A549 (cell line): ENCODE measurements at regions not wholly inside any gene's neighbourhood (a gene's known extent, or its start where the extent isn't known, plus 50 kb on each side); places are given as distances from the start of the nearest gene placed in this dataset.

Experiments
- ATAC-seq, 2 experiments: fragments of 200-7000 bp in 1 of 2; fragments of >200 bp in 1 of 2; cut with Nextera tagmentation in 1 of 2; cut with Tn5 transposase in 1 of 2; 3 replicates each; pipeline versions ENCODE4 v1.8.0 to v1.9.1; 2018 to 2020; ENCODE audit warnings: mild to moderate bottlenecking in 1 of 2, moderate library complexity in 1 of 2
- CTCF ChIA-PET: fragments of 300-600 bp; sonication (Branson Sonifier 250); formaldehyde crosslinking; extraction: SDS; loops from one replicate; lab custom pipeline; 2021; ENCODE audit warnings: antibody characterized with exemption, inconsistent platforms; lab: Yijun Ruan, JAX
- POLR2A ChIA-PET: fragments of 350-600 bp; formaldehyde crosslinking; extraction: SDS; loops from one replicate; lab custom pipeline; 2021; ENCODE audit warnings: antibody characterized with exemption, inconsistent platforms; lab: Yijun Ruan, JAX
- DNase-seq, 2 experiments: peaks; one replicate each; pipeline versions ENCODE4 v3.0.0 to v3.0.0-alpha.2; 2011 to 2016; ENCODE audit warnings: low read depth in 1 of 2, low spot score in 1 of 2
- FAIRE-seq: peaks from 2 replicates; lab custom pipeline; 2011; peaks lifted over from hg19 to GRCh38; lab: Jason Lieb, UNC
- H3K27ac ChIP-seq, 2 experiments: fragments of >200 bp; sonication (Bioruptor Twin); formaldehyde crosslinking; 3 replicates each; pipeline ENCODE4 v1.5.1; 2016 to 2017
- H3K4me1 ChIP-seq: fragments of >200 bp; sonication (Bioruptor Twin); formaldehyde crosslinking; 3 replicates; pipeline ENCODE4 v1.6.1; 2016
- H3K4me2 ChIP-seq: fragments of >200 bp; sonication (Bioruptor Twin); formaldehyde crosslinking; 3 replicates; pipeline ENCODE4 v1.6.1; 2016
- H3K4me3 ChIP-seq: fragments of >200 bp; sonication (Bioruptor Twin); formaldehyde crosslinking; 3 replicates; pipeline ENCODE4 v1.5.1; 2016
- H3K9me3 ChIP-seq: fragments of >200 bp; sonication (Bioruptor Twin); formaldehyde crosslinking; 3 replicates; pipeline ENCODE4 v1.6.1; 2016
- CHD4 ChIP-seq: fragments of 200-600 bp; sonication (generic); IDR thresholded peaks from 2 replicates; pipeline ENCODE4 v1.6.1; 2016; ENCODE audit warnings: antibody characterized with exemption, mild to moderate bottlenecking, borderline replicate concordance
- EHF ChIP-seq: fragments of 250-450 bp; sonication (Bioruptor Pico); IDR thresholded peaks from 2 replicates; pipeline ENCODE4 v1.5.0; 2020; ENCODE audit warnings: mild to moderate bottlenecking
- ESRRA ChIP-seq: fragments of 150-350 bp; IDR thresholded peaks from 2 replicates; pipeline ENCODE4 v1.6.1; 2014; ENCODE audit warnings: mild to moderate bottlenecking, low read length, borderline replicate concordance
- FOSB ChIP-seq: fragments of 250-450 bp; sonication (Bioruptor Pico); IDR thresholded peaks from 2 replicates; pipeline ENCODE4 v1.5.0; 2020; ENCODE audit warnings: mild to moderate bottlenecking, moderate library complexity
- FOSL2 ChIP-seq, 2 experiments: fragments of 450-650 bp in 1 of 2; fragments of >200 bp in 1 of 2; sonication (Bioruptor Twin) in 1 of 2; formaldehyde crosslinking; IDR thresholded peaks; 2 replicates each; pipeline versions ENCODE4 v1.5.0 to v1.6.1; 2016 to 2020; ENCODE audit warnings: mild to moderate bottlenecking in 1 of 2, moderate library complexity in 1 of 2
- FOXS1 ChIP-seq: fragments of 250-450 bp; sonication (Bioruptor Pico); IDR thresholded peaks from 2 replicates; pipeline ENCODE4 v1.5.0; 2020; ENCODE audit warnings: mild to moderate bottlenecking, moderate library complexity
- HDAC2 ChIP-seq: fragments of 200-600 bp; sonication (generic); IDR thresholded peaks from 2 replicates; pipeline ENCODE4 v1.6.1; 2016
- HOXB13 ChIP-seq: fragments of 250-450 bp; sonication (Bioruptor Pico); IDR thresholded peaks from 2 replicates; pipeline ENCODE4 v1.5.0; 2020; ENCODE audit warnings: low read depth, mild to moderate bottlenecking, moderate library complexity
- JUNB ChIP-seq: fragments of >200 bp; sonication (Bioruptor Twin); formaldehyde crosslinking; IDR thresholded peaks from 2 replicates; pipeline ENCODE4 v1.6.1; 2016
- NFE2L2 ChIP-seq: fragments of 150-350 bp; conservative IDR thresholded peaks from 2 replicates; pipeline ENCODE4 v1.6.1; 2014; ENCODE audit warnings: low read length
- NR3C1 ChIP-seq: fragments of >200 bp; sonication (Bioruptor Twin); formaldehyde crosslinking; IDR thresholded peaks from 3 replicates; pipeline ENCODE4 v1.6.1; 2017
- PBX3 ChIP-seq: IDR thresholded peaks from 2 replicates; pipeline ENCODE4 v1.6.1; 2012
- PHF8 ChIP-seq: fragments of 200-600 bp; sonication (generic); IDR thresholded peaks from 2 replicates; pipeline ENCODE4 v1.6.1; 2016; ENCODE audit warnings: low read depth, mild to moderate bottlenecking, antibody characterized with exemption, moderate library complexity, borderline replicate concordance
- POLR2A ChIP-seq: IDR thresholded peaks from 2 replicates; pipeline ENCODE4 v1.6.1; 2012; ENCODE audit warnings: mild to moderate bottlenecking, low read length
- POLR2AphosphoS2 ChIP-seq: conservative IDR thresholded peaks from 2 replicates; pipeline ENCODE4 v1.6.1; 2012; ENCODE audit warnings: low read length, improper control_type of control experiment, inconsistent platforms
- RARB ChIP-seq: fragments of 250-450 bp; sonication (Bioruptor Pico); IDR thresholded peaks from 2 replicates; pipeline ENCODE4 v1.8.0; 2021; ENCODE audit warnings: mild to moderate bottlenecking, moderate library complexity
- RCOR1 ChIP-seq: fragments of 150-350 bp; IDR thresholded peaks from 2 replicates; pipeline ENCODE4 v1.6.1; 2014; ENCODE audit warnings: antibody characterized with exemption, low read length, low read depth
- TFCP2L1 ChIP-seq: fragments of 250-450 bp; sonication (Bioruptor Pico); IDR thresholded peaks from 2 replicates; pipeline ENCODE4 v1.5.0; 2021; ENCODE audit warnings: mild to moderate bottlenecking
- ZFP36 ChIP-seq: fragments of 450-650 bp; IDR thresholded peaks from 2 replicates; pipeline ENCODE4 v1.6.1; 2014; ENCODE audit warnings: borderline replicate concordance; ENCODE audit not compliant: partially characterized antibody
- WGBS: methylation state at CpG from one replicate; pipeline ENCODE4 v1.1.6; 2017; ENCODE audit errors: missing lambda C conversion rate; 5-methylcytosine and 5-hydroxymethylcytosine counted together
- TF ChIP-seq, protein P1 (sequence below): fragments of >200 bp; sonication (Bioruptor Twin); formaldehyde crosslinking; IDR thresholded peaks from 2 replicates; pipeline ENCODE4 v1.6.1; 2016
- TF ChIP-seq, protein P2 (sequence below): fragments of >200 bp; sonication (Bioruptor Twin); formaldehyde crosslinking; IDR thresholded peaks from 3 replicates; pipeline ENCODE4 v1.6.1; 2016
- TF ChIP-seq, protein P3 (sequence below): fragments of 250-450 bp; sonication (Bioruptor Pico); IDR thresholded peaks from 2 replicates; pipeline ENCODE4 v1.5.0; 2021; ENCODE audit warnings: mild to moderate bottlenecking, moderate library complexity, borderline replicate concordance
- TF ChIP-seq, protein P4 (sequence below): fragments of 450-650 bp; IDR thresholded peaks from 2 replicates; pipeline ENCODE4 v1.6.1; 2014; ENCODE audit warnings: antibody characterized with exemption

GRCh38 chr4:147034372-147034771 is 88.7 kb upstream of the TTC29 start:
- TF ChIP-seq FOXS1 (CRISPR knock-in tag) (no peak), PHF8 (no peak), CHD4 (no peak), NFE2L2 (no peak), ZFP36 (no peak), TFCP2L1 (CRISPR knock-in tag) (no peak), RCOR1 (no peak), RARB (CRISPR knock-in tag) (no peak), HOXB13 (CRISPR knock-in tag) (no peak), FOSB (CRISPR knock-in tag) (no peak), NR3C1 (no peak), EHF (no peak), JUNB (no peak), HDAC2 (no peak), PBX3 (no peak)
- TF ChIP-seq, protein P1, sequence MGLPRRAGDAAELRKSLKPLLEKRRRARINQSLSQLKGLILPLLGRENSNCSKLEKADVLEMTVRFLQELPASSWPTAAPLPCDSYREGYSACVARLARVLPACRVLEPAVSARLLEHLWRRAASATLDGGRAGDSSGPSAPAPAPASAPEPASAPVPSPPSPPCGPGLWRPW: no peak
- TF ChIP-seq, protein P2, sequence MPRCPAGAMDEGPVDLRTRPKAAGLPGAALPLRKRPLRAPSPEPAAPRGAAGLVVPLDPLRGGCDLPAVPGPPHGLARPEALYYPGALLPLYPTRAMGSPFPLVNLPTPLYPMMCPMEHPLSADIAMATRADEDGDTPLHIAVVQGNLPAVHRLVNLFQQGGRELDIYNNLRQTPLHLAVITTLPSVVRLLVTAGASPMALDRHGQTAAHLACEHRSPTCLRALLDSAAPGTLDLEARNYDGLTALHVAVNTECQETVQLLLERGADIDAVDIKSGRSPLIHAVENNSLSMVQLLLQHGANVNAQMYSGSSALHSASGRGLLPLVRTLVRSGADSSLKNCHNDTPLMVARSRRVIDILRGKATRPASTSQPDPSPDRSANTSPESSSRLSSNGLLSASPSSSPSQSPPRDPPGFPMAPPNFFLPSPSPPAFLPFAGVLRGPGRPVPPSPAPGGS: no peak
- TF ChIP-seq, protein P3, sequence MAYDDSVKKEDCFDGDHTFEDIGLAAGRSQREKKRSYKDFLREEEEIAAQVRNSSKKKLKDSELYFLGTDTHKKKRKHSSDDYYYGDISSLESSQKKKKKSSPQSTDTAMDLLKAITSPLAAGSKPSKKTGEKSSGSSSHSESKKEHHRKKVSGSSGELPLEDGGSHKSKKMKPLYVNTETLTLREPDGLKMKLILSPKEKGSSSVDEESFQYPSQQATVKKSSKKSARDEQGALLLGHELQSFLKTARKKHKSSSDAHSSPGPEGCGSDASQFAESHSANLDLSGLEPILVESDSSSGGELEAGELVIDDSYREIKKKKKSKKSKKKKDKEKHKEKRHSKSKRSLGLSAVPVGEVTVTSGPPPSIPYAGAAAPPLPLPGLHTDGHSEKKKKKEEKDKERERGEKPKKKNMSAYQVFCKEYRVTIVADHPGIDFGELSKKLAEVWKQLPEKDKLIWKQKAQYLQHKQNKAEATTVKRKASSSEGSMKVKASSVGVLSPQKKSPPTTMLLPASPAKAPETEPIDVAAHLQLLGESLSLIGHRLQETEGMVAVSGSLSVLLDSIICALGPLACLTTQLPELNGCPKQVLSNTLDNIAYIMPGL (CRISPR knock-in tag): no peak
- no peaks in the 10 kb centered on the region for H3K4me1 ChIP-seq
- DNase-seq (no peak), ATAC-seq (no peak), FAIRE-seq (no peak)
- H3K27ac ChIP-seq: no peak overlapping the region
- CTCF ChIA-PET: no interaction called here
- POLR2A ChIA-PET: no interaction called here
- no peaks in the 10 kb centered on the region for H3K9me3 ChIP-seq
- no peak overlapping the region for H3K4me2 ChIP-seq
- WGBS: 0% methylated on average over 1 of the region's 1 CpG
- no peak overlapping the region for H3K4me3 ChIP-seq

- Histone ChIP-seq H3K4me2 (no peak overlapping the region), H3K4me3 (no peak overlapping the region), H3K27ac (no peak overlapping the region), H3K4me1 (no peaks in the 10 kb centered on the region), H3K9me3 (no peaks in the 10 kb centered on the region)
- ChIA-PET CTCF (interaction anchor here (0.9 kb wide), 1 partner anchor 18 kb away, joined by 3 read pairs; no protein-coding TSS in a partner anchor), POLR2A (no interaction called here)
- no peak for TF ChIP-seq HDAC2
- TF ChIP-seq ESRRA: no peak
- TF ChIP-seq, protein P4, sequence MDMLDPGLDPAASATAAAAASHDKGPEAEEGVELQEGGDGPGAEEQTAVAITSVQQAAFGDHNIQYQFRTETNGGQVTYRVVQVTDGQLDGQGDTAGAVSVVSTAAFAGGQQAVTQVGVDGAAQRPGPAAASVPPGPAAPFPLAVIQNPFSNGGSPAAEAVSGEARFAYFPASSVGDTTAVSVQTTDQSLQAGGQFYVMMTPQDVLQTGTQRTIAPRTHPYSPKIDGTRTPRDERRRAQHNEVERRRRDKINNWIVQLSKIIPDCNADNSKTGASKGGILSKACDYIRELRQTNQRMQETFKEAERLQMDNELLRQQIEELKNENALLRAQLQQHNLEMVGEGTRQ: no peak
- no peak for TF ChIP-seq POLR2AphosphoS2
- no peak for TF ChIP-seq POLR2A
- no peak for TF ChIP-seq FOSL2 (IDR thresholded peaks at IDR 0.05)
- no peak for TF ChIP-seq FOSL2 (CRISPR knock-in tag; IDR thresholded peaks at IDR 0.05)
- no peak for DNase-seq
- ATAC-seq: no peak
- no peak for FAIRE-seq
- WGBS: 71% methylated on average over 4 of the region's 4 CpGs
Measured at GRCh38 chr4:147037069-147037468, 91.4 kb upstream of the TTC29 start.
